Retinal pigment epithelial cell (primary cell): ENCODE measurements at regions not wholly inside any gene's neighbourhood (a gene's known extent, or its start where the extent isn't known, plus 50 kb on each side); places are given as distances from the start of the nearest gene placed in this dataset.

Source experiments
- DNase-seq: peaks from one replicate; pipeline ENCODE4 v3.0.0-alpha.2; 2010; ENCODE audit warnings: low read depth
- H3K4me3 ChIP-seq: 2 replicates; pipeline ENCODE4 v1.5.1; 2011; ENCODE audit warnings: mild to moderate bottlenecking, low read length, control low read depth, moderate library complexity
- CTCF ChIP-seq: conservative IDR thresholded peaks from 2 replicates; pipeline ENCODE4 v1.5.1; 2011; ENCODE audit warnings: low read depth, low read length, control low read depth, inconsistent platforms

DNA sequence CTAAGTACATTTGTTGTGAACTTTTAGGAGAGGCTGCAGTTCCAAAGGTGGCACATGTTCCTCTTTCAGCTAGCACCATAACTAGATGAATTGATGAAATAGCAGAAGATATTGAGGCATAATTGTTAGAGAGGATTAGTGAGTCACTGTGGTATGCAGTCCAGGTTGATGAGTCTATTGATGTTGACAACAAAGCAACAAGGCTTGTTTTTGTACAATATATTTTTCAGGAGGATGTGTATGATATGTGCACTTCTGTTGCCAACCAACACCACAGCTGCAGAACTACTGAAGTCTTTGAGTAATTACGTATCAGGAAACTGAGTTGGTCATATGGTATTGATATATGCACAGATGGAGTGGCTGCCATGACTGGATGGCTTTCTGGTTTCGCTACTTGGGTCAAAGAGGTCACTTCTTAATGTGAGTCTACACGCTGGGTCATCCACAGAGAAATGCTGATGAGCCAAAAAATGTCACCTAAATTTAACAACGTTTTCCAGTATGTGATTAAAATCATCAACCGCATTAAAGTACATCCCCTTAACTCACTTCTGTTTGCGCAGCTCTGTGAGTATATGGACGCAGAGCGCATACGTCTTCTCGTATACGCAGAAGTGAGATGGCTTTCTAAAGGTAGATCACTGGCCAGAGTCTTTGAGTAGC is 261.3 kb upstream of the ANO5 start:
- TF ChIP-seq CTCF: no peak
- H3K4me3 ChIP-seq: no peak overlapping the region
- no peak for DNase-seq

DNA sequence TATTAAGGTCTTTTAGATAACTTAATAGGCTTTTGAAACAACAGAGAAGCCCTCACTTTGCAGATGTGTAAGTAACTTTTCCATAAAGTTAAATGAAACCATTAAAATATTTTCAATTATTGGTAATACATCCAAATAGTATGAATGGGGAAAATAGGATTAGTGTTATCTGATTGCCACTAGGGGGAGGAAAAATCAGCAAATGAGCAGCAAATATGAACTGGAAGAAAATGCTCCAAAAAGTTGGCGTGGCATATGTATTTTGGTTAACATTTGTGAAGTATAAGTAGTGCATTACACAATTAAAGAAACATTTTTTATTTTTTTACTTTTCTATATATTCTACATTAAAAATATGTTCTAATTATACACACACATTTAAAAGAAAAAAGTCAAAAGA is 259.8 kb upstream of the ANO5 start:
- no peak for DNase-seq
- TF ChIP-seq CTCF: peak; percentile 58
- no peak overlapping the region for H3K4me3 ChIP-seq

DNA sequence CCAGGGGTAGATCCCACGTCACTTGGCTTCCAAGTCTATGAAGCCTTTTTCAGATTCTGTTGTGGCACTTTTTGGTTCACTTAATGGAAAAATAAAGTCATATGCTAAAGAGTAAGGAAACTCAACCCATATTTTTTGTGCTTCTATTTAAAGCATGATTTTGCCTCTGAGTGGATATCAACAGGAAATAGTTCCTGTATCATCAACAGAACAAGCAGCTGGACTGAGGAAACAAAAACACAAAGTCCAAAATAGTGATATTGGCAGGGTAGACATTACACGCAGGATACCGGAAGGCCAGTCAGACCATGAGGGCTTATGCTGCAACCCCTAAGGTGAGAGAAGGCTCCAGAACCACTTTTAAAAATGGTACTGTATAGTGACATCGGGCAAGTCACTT is 248.3 kb upstream of the ANO5 start:
- no peak overlapping the region for H3K4me3 ChIP-seq
- no peak for DNase-seq
- TF ChIP-seq CTCF: no peak

- H3K4me3 ChIP-seq: no peak overlapping the region
- no peak for TF ChIP-seq CTCF
- DNase-seq: no peak
These were observed 244.0 kb upstream of the ANO5 start for GRCh38 chr11:21948876-21949275.

DNA sequence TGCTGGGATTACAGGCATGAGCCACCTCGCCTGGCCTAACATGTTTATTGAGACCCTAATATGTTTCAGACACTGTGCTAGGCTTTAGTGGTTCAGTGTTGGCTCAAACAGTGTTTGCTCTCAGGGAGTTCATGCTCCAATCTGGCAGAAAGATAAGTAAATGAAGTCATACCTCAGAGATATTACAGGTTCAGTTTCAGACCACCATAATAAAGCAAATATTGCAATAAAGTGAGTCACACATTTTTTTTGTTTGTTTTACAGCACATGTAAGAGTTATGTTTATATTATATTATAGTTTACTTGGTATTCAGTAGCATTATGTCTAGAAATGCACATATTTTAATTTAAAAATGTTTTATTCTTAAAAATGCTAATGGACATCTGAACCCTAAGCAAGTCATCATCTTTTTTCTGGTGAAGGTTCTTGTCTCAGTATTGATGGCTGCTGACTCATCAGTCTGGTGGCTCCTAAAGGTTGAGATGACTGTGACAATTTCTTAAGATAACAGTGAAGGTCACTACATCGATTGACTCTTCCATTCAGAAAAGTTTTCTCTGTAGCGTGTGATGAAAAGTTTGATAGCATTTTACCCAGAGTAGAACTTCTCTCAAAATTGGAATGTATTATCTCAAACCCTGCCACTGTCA is 243.0 kb upstream of the ANO5 start:
- DNase-seq: no peak
- H3K4me3 ChIP-seq: no peak overlapping the region
- TF ChIP-seq CTCF: no peak

DNA sequence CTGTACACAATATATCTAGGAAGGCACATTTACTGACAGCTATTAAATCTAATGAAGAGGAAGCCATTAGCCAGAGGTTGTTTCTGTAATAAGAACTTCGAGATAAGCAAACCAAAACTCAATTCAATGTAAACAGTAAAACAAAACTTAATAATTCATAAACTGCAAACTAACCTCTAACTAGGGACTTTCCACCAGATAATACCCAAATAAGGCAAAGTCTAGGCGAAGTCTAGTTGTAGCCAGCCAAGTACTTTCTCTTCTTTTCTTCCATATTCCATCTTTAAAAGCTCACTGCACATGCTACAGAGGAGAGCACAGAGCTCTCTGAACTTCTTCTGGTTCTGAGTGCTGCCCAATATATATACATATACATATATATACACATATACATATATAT is 229.9 kb upstream of the ANO5 start:
- no peak for TF ChIP-seq CTCF
- H3K4me3 ChIP-seq: no peak overlapping the region
- no peak for DNase-seq

GRCh38 chr11:21965221-21965620 is 227.7 kb upstream of the ANO5 start:
- no peak for DNase-seq
- no peak for TF ChIP-seq CTCF
- no peak overlapping the region for H3K4me3 ChIP-seq
